Fibroblast of peridontal ligament (primary cell): ENCODE measurements at regions not wholly inside any gene's neighbourhood (a gene's known extent, or its start where the extent isn't known, plus 50 kb on each side); places are given as distances from the start of the nearest gene placed in this dataset.
A peak's percentile ranks its signal among the peaks of the same experiment; 100 is the strongest.

Experiments
- DNase-seq: peaks from one replicate; pipeline ENCODE4 v3.0.0-alpha.2; 2010; ENCODE audit errors: extremely low read depth

- DNase-seq: no peak
Measured at GRCh38 chr3:10583798-10584708, 78.7 kb upstream of the ATP2B2 start.

GRCh38 chr3:10585945-10586344 lies 80.6 kb upstream of the ATP2B2 start:
- no peak for DNase-seq

GRCh38 chr3:10594915-10595314 lies 89.5 kb upstream of the ATP2B2 start:
- DNase-seq: peak; percentile 62

GRCh38 chr3:10596746-10597448 lies 91.5 kb upstream of the ATP2B2 start:
- DNase-seq: no peak

GRCh38 chr3:10597733-10598132 lies 92.3 kb upstream of the ATP2B2 start:
- DNase-seq: no peak

GRCh38 chr3:10599017-10599416 lies 93.6 kb upstream of the ATP2B2 start:
- DNase-seq: no peak

- DNase-seq: no peak
Measured at GRCh38 chr3:10599444-10599843, 94.1 kb upstream of the ATP2B2 start.

- no peak for DNase-seq
Measured at GRCh38 chr3:10600296-10600714, 94.9 kb upstream of the ATP2B2 start.

GRCh38 chr3:10600726-10601125 lies 95.3 kb upstream of the ATP2B2 start:
- DNase-seq: no peak

GRCh38 chr3:10601151-10601856 lies 95.9 kb upstream of the ATP2B2 start:
- peak; percentile 17 for DNase-seq

- DNase-seq: no peak
Measured at GRCh38 chr3:10601857-10602230, 96.5 kb upstream of the ATP2B2 start.

GRCh38 chr3:10602271-10602670 lies 96.9 kb upstream of the ATP2B2 start:
- DNase-seq: no peak

GRCh38 chr3:10602769-10603768 lies 97.7 kb upstream of the ATP2B2 start:
- no peak for DNase-seq

- DNase-seq: no peak
Measured at GRCh38 chr3:10609134-10609533, 103.7 kb upstream of the ATP2B2 start.

GRCh38 chr3:10614168-10614567 lies 108.8 kb upstream of the ATP2B2 start:
- no peak for DNase-seq

- no peak for DNase-seq
Measured at GRCh38 chr3:10615715-10616114, 110.3 kb upstream of the ATP2B2 start.

GRCh38 chr3:10616321-10616720 lies 110.9 kb upstream of the ATP2B2 start:
- DNase-seq: no peak

GRCh38 chr3:10619989-10620832 lies 114.8 kb upstream of the ATP2B2 start:
- DNase-seq: no peak

- DNase-seq: no peak
Measured at GRCh38 chr3:10620833-10621082, 115.4 kb upstream of the ATP2B2 start.

GRCh38 chr3:10623578-10624275 lies 118.3 kb upstream of the ATP2B2 start:
- DNase-seq: no peak
